HEK293 (cell line): ENCODE measurements at regions not wholly inside any gene's neighbourhood (a gene's known extent, or its start where the extent isn't known, plus 50 kb on each side); places are given as distances from the start of the nearest gene placed in this dataset.

ENCODE experiments used
- CTCF ChIA-PET: fragments of 350-600 bp; formaldehyde crosslinking; extraction: SDS; loops from one replicate; lab custom pipeline; 2021; ENCODE audit warnings: antibody characterized with exemption; lab: Yijun Ruan, JAX
- POLR2A ChIA-PET: fragments of 300-600 bp; formaldehyde crosslinking; extraction: SDS; loops from one replicate; lab custom pipeline; 2020; ENCODE audit warnings: antibody characterized with exemption, inconsistent platforms; lab: Yijun Ruan, JAX
- H3K27ac ChIP-seq: fragments of 200-500 bp; sonication (Bioruptor generic); 2 replicates; pipeline ENCODE4 v1.5.1; 2014; ENCODE audit warnings: low read depth, low read length, control low read depth, inconsistent platforms; ENCODE audit errors: extremely low read depth
- H3K36me3 ChIP-seq, 2 experiments: fragments of 200-500 bp in 1 of 2; sonication (Bioruptor generic) in 1 of 2; 1 replicate in 1 of 2; 2 replicates in 1 of 2; pipeline ENCODE4 v1.5.1; 2014 to 2017; ENCODE audit warnings: inconsistent platforms in 2 of 2, low read length in 2 of 2; ENCODE audit not compliant: control insufficient read depth in 2 of 2, insufficient read depth in 1 of 2
- H3K4me1 ChIP-seq: fragments of 200-500 bp; sonication (Bioruptor generic); 2 replicates; pipeline ENCODE4 v1.5.1; 2014; ENCODE audit warnings: mild to moderate bottlenecking, low read length, inconsistent platforms; ENCODE audit not compliant: control insufficient read depth, insufficient read depth
- H3K4me3 ChIP-seq: 2 replicates; pipeline ENCODE4 v1.5.1; 2011; ENCODE audit warnings: low read depth, mild to moderate bottlenecking, control low read depth, low read length, moderate library complexity
- H3K9me3 ChIP-seq: fragments of 200-500 bp; sonication (Bioruptor generic); 2 replicates; pipeline ENCODE4 v1.5.1; 2014; ENCODE audit warnings: low read depth, low read length, inconsistent platforms; ENCODE audit not compliant: control insufficient read depth, insufficient read depth
- SETDB1 ChIP-seq: IDR thresholded peaks from one replicate; pipeline ENCODE4 v1.6.1; 2017; ENCODE audit warnings: mild to moderate bottlenecking, low read length, moderate library complexity, mixed read lengths; ENCODE audit not compliant: insufficient read length
- ZBTB1 ChIP-seq: fragments of 450-650 bp; formaldehyde crosslinking; IDR thresholded peaks from 2 replicates; pipeline ENCODE4 v1.5.1; 2016; ENCODE audit warnings: missing biosample characterization, missing genetic modification characterization
- ZBTB48 ChIP-seq: fragments of 450-650 bp; formaldehyde crosslinking; IDR thresholded peaks from 2 replicates; pipeline ENCODE4 v1.5.1; 2016; ENCODE audit warnings: missing biosample characterization, missing genetic modification characterization
- ZNF114 ChIP-seq: fragments of 450-650 bp; formaldehyde crosslinking; IDR thresholded peaks from 2 replicates; pipeline ENCODE4 v1.5.0; 2017; ENCODE audit warnings: missing biosample characterization, missing genetic modification characterization
- ZNF140 ChIP-seq: fragments of 450-650 bp; formaldehyde crosslinking; IDR thresholded peaks from 2 replicates; pipeline ENCODE4 v1.5.1; 2016; ENCODE audit warnings: missing biosample characterization, missing genetic modification characterization
- ZNF175 ChIP-seq: fragments of 450-650 bp; formaldehyde crosslinking; IDR thresholded peaks from 2 replicates; pipeline ENCODE4 v1.5.1; 2016; ENCODE audit warnings: missing biosample characterization, missing genetic modification characterization
- ZNF239 ChIP-seq: fragments of 450-650 bp; formaldehyde crosslinking; IDR thresholded peaks from 2 replicates; pipeline ENCODE4 v1.5.1; 2016; ENCODE audit warnings: missing biosample characterization, missing genetic modification characterization
- ZNF292 ChIP-seq: fragments of 450-650 bp; formaldehyde crosslinking; IDR thresholded peaks from 2 replicates; pipeline ENCODE4 v1.5.1; 2016; ENCODE audit warnings: low read depth, missing biosample characterization, missing genetic modification characterization, borderline replicate concordance
- ZNF433 ChIP-seq: fragments of 450-650 bp; formaldehyde crosslinking; IDR thresholded peaks from 2 replicates; pipeline ENCODE4 v1.5.1; 2016; ENCODE audit warnings: missing biosample characterization, missing genetic modification characterization, low read depth
- ZNF501 ChIP-seq: fragments of 450-650 bp; formaldehyde crosslinking; IDR thresholded peaks from 2 replicates; pipeline ENCODE4 v1.5.1; 2016; ENCODE audit warnings: missing biosample characterization, missing genetic modification characterization
- ZNF658 ChIP-seq: fragments of 450-650 bp; formaldehyde crosslinking; IDR thresholded peaks from 2 replicates; pipeline ENCODE4; 2016; ENCODE audit warnings: missing biosample characterization, missing genetic modification characterization
- ZNF777 ChIP-seq: fragments of 450-650 bp; formaldehyde crosslinking; IDR thresholded peaks from 2 replicates; pipeline ENCODE4 v1.5.1; 2017; ENCODE audit warnings: missing biosample characterization, missing genetic modification characterization, borderline replicate concordance
- TF ChIP-seq, protein P1 (sequence below): fragments of 450-650 bp; formaldehyde crosslinking; IDR thresholded peaks from 2 replicates; pipeline ENCODE4 v1.5.1; 2016; ENCODE audit warnings: missing biosample characterization, missing genetic modification characterization
- TF ChIP-seq, protein P2 (sequence below): fragments of 450-650 bp; formaldehyde crosslinking; IDR thresholded peaks from 2 replicates; pipeline ENCODE4 v1.5.1; 2016; ENCODE audit warnings: missing biosample characterization, missing genetic modification characterization
- TF ChIP-seq, protein P3 (sequence below): fragments of 450-650 bp; formaldehyde crosslinking; IDR thresholded peaks from 2 replicates; pipeline ENCODE4 v1.5.1; 2016; ENCODE audit warnings: missing biosample characterization, missing genetic modification characterization
- TF ChIP-seq, protein P4 (sequence below): fragments of 450-650 bp; formaldehyde crosslinking; IDR thresholded peaks from 2 replicates; pipeline ENCODE4 v1.5.1; 2016; ENCODE audit warnings: missing biosample characterization, missing genetic modification characterization

DNA sequence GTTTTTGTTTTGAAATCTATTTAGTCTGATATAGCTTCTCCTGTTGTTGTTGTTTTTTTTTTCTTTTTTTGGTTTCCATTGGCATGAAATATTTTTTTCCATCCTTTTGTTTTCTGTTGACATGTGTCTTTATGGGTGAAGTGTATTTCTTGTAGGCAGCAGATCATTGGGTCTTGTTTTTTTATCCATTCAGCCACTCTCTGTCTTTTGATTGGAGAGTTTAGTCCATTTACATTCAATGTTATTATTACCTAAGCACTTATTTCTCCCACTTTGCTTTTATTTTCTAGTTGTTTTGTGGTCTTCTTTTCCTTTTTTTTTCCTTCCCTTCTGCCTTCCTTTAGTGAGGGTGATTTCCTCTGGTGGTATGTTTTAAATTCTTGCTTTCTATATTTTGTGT is 193.6 kb upstream of the TMEM260 start:
- Histone ChIP-seq H3K27ac (no peak overlapping the region), H3K4me3 (no peak overlapping the region), H3K4me1 (no peaks in the 10 kb centered on the region), H3K9me3 (no peaks in the 10 kb centered on the region; the same call in 1 of the 2 replicates), H3K36me3 (no peaks in the 10 kb centered on the region)
- ChIA-PET POLR2A (no interaction called here), CTCF (interaction anchor here (0.7 kb wide), 1 partner anchor 211 kb away, joined by 3 read pairs; no protein-coding TSS in a partner anchor)
- TF ChIP-seq ZNF140 (tag by site-specific recombination) (no peak), SETDB1 (peak; percentile 72)

DNA sequence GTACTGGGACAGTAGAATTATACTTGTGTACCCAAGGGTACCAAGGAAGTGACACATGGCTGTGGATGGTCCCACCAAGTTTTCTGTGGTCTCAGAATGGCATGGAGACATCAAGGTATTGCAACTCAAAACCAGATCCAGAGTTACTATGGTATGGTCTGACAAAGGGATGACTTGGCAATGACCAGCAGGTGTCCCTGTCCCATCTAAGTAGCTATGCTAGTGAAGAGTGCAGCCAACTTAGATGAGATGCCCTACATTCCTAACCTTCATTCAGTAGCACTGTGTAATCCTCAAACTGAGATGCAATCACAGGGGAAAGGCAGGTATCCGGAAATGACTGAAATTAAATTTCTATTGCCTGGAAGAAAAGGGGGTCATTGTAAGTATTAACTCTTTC is 188.7 kb upstream of the TMEM260 start:
- ChIA-PET POLR2A (no interaction called here), CTCF (no interaction called here)
- H3K27ac ChIP-seq, result no peak overlapping the region
- H3K9me3 ChIP-seq, result no peaks in the 10 kb centered on the region; the same call in 1 of the 2 replicates
- no peaks in the 10 kb centered on the region for H3K4me1 ChIP-seq
- TF ChIP-seq ZNF777 (tag by site-specific recombination) (no peak), ZNF114 (no peak), ZBTB1 (tag by site-specific recombination) (no peak), ZNF292 (tag by site-specific recombination) (no peak), ZNF239 (tag by site-specific recombination) (no peak), ZNF501 (tag by site-specific recombination) (no peak), ZBTB48 (no peak), ZNF658 (tag by site-specific recombination) (no peak), ZNF433 (no peak), ZNF175 (no peak)
- TF ChIP-seq, protein P1, sequence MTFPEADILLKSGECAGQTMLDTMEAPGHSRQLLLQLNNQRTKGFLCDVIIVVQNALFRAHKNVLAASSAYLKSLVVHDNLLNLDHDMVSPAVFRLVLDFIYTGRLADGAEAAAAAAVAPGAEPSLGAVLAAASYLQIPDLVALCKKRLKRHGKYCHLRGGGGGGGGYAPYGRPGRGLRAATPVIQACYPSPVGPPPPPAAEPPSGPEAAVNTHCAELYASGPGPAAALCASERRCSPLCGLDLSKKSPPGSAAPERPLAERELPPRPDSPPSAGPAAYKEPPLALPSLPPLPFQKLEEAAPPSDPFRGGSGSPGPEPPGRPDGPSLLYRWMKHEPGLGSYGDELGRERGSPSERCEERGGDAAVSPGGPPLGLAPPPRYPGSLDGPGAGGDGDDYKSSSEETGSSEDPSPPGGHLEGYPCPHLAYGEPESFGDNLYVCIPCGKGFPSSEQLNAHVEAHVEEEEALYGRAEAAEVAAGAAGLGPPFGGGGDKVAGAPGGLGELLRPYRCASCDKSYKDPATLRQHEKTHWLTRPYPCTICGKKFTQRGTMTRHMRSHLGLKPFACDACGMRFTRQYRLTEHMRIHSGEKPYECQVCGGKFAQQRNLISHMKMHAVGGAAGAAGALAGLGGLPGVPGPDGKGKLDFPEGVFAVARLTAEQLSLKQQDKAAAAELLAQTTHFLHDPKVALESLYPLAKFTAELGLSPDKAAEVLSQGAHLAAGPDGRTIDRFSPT (tag by site-specific recombination), result no peak
- TF ChIP-seq, protein P2, sequence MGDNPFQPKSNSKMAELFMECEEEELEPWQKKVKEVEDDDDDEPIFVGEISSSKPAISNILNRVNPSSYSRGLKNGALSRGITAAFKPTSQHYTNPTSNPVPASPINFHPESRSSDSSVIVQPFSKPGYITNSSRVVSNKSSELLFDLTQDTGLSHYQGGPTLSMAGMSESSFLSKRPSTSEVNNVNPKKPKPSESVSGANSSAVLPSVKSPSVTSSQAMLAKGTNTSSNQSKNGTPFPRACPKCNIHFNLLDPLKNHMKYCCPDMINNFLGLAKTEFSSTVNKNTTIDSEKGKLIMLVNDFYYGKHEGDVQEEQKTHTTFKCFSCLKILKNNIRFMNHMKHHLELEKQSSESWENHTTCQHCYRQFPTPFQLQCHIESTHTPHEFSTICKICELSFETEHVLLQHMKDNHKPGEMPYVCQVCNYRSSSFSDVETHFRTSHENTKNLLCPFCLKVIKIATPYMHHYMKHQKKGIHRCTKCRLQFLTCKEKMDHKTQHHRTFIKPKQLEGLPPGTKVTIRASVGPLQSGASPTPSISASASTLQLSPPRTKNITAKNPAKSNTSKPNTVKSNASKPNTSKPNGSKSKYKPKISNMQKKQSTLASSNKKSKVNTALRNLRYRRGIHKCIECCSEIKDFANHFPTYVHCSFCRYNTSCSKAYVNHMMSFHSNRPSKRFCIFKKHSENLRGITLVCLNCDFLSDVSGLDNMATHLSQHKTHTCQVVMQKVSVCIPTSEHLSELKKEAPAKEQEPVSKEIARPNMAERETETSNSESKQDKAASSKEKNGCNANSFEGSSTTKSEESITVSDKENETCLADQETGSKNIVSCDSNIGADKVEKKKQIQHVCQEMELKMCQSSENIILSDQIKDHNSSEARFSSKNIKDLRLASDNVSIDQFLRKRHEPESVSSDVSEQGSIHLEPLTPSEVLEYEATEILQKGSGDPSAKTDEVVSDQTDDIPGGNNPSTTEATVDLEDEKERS (tag by site-specific recombination), result no peak
- TF ChIP-seq, protein P3, sequence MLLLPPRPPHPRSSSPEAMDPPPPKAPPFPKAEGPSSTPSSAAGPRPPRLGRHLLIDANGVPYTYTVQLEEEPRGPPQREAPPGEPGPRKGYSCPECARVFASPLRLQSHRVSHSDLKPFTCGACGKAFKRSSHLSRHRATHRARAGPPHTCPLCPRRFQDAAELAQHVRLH (tag by site-specific recombination), result no peak
- TF ChIP-seq, protein P4, sequence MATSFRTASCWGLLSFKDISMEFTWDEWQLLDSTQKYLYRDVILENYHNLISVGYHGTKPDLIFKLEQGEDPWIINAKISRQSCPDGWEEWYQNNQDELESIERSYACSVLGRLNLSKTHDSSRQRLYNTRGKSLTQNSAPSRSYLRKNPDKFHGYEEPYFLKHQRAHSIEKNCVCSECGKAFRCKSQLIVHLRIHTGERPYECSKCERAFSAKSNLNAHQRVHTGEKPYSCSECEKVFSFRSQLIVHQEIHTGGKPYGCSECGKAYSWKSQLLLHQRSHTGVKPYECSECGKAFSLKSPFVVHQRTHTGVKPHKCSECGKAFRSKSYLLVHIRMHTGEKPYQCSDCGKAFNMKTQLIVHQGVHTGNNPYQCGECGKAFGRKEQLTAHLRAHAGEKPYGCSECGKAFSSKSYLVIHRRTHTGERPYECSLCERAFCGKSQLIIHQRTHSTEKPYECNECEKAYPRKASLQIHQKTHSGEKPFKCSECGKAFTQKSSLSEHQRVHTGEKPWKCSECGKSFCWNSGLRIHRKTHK (tag by site-specific recombination), result no peak
- H3K4me3 ChIP-seq, result no peak overlapping the region
- H3K36me3 ChIP-seq, result no peaks in the 10 kb centered on the region
